HG02763 (cell line): ENCODE measurements at regions not wholly inside any gene's neighbourhood (a gene's known extent, or its start where the extent isn't known, plus 50 kb on each side); places are given as distances from the start of the nearest gene placed in this dataset.
"Not testable (repeated sequence)": the region's sequence is repeated elsewhere in the genome, so short reads cannot be mapped to it uniquely, and the experiment has no call there.

Experiments used
- ATAC-seq: cut with Tn5 transposase; IDR thresholded peaks from one replicate; pipeline ENCODE4 v1.9.1; 2021; ENCODE audit warnings: mild to moderate bottlenecking, moderate library complexity; ENCODE audit not compliant: unreplicated experiment

- ATAC-seq = not testable (repeated sequence)
Measured at GRCh38 chr16:29246091-29246490, 160.4 kb downstream of the NPIPB11 start.

GRCh38 chr16:29237971-29238370 is 168.5 kb downstream of the NPIPB11 start:
- no peak for ATAC-seq

GRCh38 chr16:29237495-29237894 is 169.0 kb downstream of the NPIPB11 start:
- ATAC-seq = not testable (repeated sequence)

GRCh38 chr16:29237023-29237422 is 169.5 kb downstream of the NPIPB11 start:
- ATAC-seq = not testable (repeated sequence)

GRCh38 chr16:29235836-29236370 is 170.6 kb downstream of the NPIPB11 start:
- not testable (repeated sequence) for ATAC-seq

GRCh38 chr16:29234536-29235275 is 171.8 kb downstream of the NPIPB11 start:
- not testable (repeated sequence) for ATAC-seq

GRCh38 chr16:29233705-29234404 is 172.7 kb downstream of the NPIPB11 start:
- not testable (repeated sequence) for ATAC-seq

GRCh38 chr16:29232811-29233704 is 173.5 kb downstream of the NPIPB11 start:
- no peak for ATAC-seq

GRCh38 chr16:29232160-29232705 is 174.3 kb downstream of the NPIPB11 start:
- not testable (repeated sequence) for ATAC-seq

GRCh38 chr16:29231244-29231643 is 175.3 kb downstream of the NPIPB11 start:
- ATAC-seq = no peak

- no peak for ATAC-seq
Measured at GRCh38 chr16:29230671-29231096, 175.8 kb downstream of the NPIPB11 start.

- not testable (repeated sequence) for ATAC-seq
Measured at GRCh38 chr16:29230006-29230668, 176.4 kb downstream of the NPIPB11 start.

- not testable (repeated sequence) for ATAC-seq
Measured at GRCh38 chr16:29229616-29230005, 176.9 kb downstream of the NPIPB11 start.

GRCh38 chr16:29228664-29229611 is 177.6 kb downstream of the NPIPB11 start:
- not testable (repeated sequence) for ATAC-seq

GRCh38 chr16:29227751-29228663 is 178.5 kb downstream of the NPIPB11 start:
- ATAC-seq = not testable (repeated sequence)

- no peak for ATAC-seq
Measured at GRCh38 chr16:29226782-29227181, 179.7 kb downstream of the NPIPB11 start.

GRCh38 chr16:29224675-29225074 is 181.8 kb downstream of the NPIPB11 start:
- ATAC-seq = not testable (repeated sequence)

- ATAC-seq = not testable (repeated sequence)
Measured at GRCh38 chr16:29222615-29223014, 183.9 kb downstream of the NPIPB11 start.
